Activated T-cell treated with anti-CD3 and anti-CD28 coated beads for 48 hours (primary cell): ENCODE measurements at regions not wholly inside any gene's neighbourhood (a gene's known extent, or its start where the extent isn't known, plus 50 kb on each side); places are given as distances from the start of the nearest gene placed in this dataset.
A peak's percentile ranks its signal among the peaks of the same experiment; 100 is the strongest.
"Not testable (repeated sequence)": the region's sequence is repeated elsewhere in the genome, so short reads cannot be mapped to it uniquely, and the experiment has no call there.

Source experiments
- DNase-seq: peaks from one replicate; pipeline ENCODE4 v3.0.0-alpha.2; 2020; ENCODE audit warnings: low read depth

DNA sequence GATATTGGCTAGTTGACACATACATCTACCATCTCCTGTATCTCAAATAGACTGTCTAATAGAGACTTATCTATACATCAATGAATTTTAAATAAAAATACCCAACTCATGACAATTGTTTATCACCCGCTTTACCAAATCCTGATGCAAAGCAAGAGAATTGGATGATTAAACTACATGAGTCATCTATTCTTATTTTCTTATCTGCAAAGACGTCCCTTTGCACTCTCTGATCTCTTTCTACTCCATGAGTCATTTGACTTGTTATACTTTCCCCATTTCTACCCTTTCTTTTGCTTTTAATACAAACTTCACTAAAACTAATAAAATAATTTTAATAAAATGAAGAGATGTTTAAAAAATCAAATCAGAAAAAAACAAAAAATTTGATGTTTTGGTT is 261.7 kb upstream of the MAP2 start:
- no peak for DNase-seq

DNA sequence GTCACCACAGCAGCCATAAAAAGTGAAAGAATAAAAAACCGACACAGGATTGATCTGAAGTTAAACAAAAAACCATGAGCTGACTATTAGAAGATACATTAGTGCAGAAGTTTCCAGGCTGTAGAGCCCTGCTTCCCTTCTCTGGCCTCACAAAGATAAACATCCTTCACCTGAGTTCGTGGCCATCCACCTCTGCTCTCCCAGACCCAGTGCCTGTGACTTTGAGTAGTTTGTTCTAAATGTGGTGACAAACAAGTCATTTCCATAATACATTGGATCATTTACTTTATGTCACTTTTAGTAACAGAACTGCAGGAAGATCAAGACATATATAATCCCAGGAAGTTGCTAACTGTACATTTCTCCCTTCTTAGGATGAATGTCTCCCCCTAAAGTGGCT is 241.9 kb upstream of the MAP2 start:
- no peak for DNase-seq

DNA sequence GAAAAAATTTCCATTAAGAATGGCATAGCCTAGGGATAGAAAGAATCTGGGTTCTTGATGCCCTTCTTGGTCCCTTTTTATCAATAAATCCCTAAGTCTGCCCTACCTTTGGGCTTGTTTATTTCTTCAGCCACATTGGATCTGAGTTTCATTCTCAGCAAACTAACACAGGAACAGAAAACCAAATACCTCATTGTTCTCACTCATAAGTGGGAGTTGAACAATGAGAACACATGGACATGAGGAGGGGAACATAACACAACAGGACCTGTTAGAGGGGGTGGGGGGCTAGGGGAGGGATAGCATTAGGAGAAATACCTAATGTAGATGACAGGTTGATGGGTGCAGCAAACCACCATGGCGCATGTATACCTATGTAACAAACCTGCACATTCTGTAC is 237.0 kb upstream of the MAP2 start:
- not testable (repeated sequence) for DNase-seq

DNA sequence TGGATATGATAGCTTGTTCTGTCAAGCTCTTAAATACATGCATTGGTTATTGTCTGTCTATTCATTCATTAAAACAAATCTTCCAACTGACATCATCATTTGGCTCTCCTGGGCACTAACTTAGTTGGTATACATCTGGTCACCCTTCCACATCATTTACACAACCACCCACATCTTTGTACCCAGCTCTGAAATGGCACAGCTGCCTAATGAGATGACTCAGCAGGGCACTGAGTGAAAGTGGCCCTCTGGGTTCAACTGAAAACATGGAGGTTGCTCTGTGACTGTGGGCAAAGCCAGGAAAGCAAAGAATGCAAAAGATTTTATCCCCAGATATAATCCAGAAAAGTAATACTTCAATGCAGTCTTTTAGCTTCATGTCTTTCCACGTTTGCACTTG is 234.0 kb upstream of the MAP2 start:
- DNase-seq = no peak

DNA sequence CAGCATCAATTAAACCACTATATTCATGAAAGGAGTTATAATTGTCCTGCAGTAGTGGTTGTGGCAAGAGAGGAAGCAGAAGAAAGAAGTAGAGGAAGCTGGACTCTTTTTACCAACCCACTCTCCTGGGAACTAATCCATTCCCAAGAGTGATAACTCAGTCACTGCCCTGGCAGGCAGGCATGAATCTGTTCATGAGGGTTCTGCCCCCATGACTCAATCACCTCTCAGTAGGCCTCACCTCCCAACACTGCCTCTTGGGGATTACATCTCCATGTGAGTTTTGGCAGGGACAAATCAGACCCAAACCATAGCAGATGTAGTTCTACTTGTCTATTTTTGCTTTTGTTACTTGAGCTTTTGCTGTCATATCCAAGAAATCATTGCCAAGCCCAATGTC is 232.7 kb upstream of the MAP2 start:
- DNase-seq = no peak

DNA sequence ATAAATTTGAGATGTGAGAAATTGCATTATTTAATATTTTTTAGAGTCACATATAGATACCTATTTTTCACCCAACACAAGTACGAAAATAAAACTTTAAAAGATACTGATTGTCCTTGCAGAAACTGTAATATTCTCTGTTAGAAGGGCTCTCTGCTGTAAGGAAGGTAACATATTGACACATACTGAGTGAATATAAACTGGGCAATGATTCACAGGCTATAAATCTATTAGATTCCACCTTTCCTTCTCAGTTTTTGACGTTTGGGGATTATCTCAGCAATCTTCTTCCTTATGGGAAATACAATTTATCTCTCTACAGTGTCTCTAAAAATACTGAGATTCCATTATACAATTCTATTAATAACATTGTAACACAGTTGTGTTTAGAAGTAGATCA is 229.1 kb upstream of the MAP2 start:
- no peak for DNase-seq

DNA sequence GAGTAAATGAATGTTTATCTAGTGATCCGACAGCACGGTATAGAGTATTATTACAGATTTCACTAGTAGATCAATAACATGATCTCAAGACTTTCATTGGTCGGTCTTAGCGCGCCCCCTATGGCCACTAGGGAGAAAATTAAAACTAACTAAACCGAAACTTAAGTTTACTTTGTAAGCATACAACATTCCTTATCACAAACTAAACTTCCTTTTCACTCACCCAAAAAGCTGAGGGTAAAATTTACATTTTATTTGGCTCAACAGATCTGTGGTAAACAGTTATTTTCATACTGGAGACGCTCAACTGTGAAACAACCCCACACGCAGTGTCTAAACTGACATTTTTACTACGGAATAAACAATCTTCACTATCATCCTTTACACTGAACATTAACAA is 215.6 kb upstream of the MAP2 start:
- DNase-seq = peak; percentile 4

DNA sequence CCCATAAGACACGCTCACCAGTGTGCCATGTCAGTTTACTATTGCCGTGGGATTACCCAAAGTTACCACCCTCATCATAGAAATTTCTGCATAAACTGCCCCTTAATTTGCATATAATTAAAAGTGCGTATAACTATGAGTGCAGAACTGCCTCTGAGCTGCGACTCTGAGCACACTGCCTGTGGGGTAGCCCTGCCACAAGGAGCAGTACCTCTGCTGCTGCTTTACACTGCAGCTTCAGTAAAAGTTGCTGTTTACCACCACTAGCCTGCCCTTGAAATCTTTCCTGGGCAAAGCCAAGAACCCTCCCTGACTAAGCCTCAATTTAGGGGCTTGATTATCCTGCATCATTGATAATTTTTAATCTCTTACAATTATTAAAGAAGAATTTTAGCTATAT is 213.9 kb upstream of the MAP2 start:
- DNase-seq = no peak

DNA sequence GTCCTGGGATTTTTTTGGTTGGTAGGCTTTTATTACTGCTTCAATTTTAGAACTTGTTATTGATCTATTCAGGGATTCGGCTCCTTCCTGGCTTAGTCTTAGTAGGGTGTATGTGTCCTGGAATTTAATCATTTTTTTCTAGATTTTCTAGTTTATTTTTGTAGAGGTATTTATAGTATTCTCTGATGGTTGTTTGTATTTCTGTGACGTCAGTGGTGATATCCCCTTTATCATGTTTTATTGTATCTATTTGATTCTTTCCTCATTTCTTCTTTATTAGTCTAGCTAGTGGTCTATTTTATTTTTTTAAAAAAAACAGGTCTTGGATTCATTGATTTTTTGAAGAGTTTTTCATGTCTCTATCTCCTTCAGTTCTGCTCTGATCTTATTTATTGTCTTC is 193.3 kb upstream of the MAP2 start:
- no peak for DNase-seq

DNA sequence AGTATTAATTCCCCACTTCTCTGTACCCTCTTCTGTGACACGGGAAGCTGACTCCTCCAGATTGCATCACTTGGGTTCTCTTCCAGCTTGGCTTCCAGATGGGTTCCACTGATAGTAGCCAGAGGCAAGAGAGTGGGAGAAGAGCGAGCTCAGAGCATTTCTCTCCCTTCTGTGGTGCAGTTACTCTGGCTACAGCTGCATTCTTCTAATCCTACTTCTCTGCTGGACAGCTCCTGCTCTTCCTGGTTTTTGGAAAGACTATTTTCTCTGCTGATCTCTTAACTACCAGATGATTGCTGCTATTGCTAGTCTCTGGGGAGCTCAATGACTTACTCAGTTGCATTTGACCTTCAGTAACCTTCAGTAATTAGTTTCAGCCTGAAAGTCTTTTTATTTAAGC is 187.5 kb upstream of the MAP2 start:
- no peak for DNase-seq

DNA sequence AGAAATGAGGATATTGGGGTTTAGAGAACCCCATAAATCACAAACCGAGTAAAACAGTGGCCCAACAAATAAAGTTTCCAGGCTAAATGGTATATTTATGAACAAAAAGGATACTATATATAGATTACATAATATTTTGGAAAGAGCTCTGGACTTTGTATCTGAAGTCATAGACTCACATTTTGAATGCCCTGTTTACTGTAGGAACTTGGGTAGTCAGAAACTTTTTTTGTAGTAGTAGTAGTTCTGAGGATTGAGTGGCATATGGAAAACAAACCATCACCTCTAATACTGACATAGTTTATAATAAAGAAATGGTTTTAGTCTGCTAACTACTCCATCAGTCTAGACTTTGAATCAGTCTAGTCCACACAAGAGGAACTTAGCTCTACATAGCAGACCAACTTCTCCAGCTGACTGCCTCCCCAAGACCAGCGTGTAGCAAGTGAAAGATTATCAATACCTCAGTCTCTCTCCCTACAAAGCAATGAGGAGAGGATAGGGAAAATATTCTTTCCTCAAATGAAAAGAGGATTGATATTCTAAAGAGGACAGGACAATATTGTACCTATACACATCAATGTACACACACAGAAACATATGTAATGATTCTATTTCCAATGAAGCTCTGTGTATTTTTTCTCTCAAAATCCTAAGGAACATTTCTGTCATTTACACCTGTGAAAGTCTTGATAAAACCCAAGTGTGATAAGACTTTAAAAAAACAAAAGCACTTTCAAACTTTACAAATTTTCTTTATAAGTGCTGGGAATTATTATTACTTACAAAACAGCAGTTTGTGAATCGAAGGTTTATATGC is 184.9 kb upstream of the MAP2 start:
- no peak for DNase-seq

DNA sequence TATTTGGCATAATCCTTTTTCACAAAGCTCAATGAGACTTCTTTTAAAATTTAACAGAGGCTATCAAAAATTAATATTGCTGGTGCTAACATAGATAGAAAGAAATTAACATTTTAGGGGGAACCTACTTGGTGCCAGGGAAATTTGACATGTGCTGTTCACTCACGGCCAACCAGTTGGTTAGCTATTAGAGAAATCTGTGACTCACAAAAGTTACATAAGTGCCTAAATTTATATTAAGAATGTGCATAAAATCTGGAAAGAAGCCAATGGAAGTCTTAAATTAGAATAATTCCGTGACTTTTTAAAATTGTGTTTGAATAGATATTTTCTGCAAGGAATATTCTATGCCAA is 184.3 kb upstream of the MAP2 start:
- no peak for DNase-seq

DNA sequence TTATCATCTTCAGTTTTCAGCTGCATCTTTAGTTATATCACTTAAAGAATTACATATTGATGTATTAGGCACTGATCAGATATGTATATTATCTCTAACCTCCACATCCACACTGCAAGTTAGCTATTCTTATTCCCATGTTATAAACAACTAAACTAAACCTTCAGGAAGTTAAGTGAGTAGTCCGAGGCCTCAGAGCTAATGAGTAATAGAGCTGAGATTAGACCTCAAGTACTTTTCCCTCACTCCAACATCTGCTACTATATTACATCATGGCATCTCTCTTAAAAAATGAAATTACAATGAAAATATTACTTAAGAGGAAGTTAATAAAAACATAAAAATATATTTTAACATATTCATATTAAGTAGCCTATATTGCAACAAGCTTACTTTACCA is 183.6 kb upstream of the MAP2 start:
- no peak for DNase-seq

DNA sequence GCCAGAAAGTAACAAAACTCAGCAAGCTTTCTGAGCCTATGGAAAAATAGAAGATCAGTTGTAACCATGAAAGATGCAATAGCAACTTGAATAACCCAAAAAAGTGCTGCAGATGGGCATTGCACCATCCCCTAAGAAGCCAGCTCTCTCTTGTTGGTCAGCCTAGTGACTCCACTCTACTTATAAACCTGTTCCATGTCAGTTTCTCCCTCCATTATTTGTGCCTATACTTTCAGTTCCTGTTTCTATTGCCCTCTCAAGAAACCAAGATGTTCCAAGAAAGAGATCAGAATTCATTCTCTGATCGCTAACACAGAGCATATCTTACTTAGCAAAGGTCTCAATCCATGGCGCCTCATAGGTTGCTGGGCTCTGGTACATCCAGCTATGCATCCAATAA is 170.3 kb upstream of the MAP2 start:
- no peak for DNase-seq

DNA sequence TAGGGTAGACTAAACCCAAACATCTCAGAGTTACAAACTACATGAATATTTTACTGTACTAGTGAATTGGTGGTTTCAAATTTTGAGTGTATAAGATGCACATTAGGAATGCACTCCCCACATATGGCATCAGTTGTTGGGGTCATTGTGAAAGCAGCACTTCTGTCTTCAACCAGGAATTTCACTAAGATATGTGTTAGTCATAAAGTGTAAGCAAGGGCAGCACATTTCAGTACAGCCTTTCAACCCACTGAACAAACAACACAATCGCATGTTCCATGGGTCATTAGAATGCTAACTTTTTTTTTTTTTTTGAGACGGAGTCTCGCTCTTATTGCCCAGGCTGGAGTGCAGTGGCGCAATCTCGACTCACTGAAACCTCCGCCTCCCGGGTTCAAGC is 164.1 kb upstream of the MAP2 start:
- DNase-seq = no peak

DNA sequence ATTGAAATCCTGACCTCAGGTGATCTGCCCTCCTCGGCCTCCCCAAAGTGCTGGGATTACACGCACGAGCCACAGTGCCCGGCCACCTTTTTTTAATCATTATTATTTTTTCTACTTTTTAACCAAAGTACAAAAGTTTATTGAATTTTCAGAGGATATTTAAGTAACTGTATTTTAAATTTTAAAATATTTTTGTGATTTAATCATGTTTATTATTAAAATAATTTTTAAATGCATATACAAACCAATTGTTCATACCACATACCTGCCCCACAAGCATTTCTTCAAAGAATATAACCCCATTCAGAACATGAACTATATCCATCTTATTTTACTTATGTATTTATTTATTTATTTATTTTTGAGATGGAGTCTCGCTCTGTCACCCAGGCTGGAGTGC is 163.6 kb upstream of the MAP2 start:
- no peak for DNase-seq

DNA sequence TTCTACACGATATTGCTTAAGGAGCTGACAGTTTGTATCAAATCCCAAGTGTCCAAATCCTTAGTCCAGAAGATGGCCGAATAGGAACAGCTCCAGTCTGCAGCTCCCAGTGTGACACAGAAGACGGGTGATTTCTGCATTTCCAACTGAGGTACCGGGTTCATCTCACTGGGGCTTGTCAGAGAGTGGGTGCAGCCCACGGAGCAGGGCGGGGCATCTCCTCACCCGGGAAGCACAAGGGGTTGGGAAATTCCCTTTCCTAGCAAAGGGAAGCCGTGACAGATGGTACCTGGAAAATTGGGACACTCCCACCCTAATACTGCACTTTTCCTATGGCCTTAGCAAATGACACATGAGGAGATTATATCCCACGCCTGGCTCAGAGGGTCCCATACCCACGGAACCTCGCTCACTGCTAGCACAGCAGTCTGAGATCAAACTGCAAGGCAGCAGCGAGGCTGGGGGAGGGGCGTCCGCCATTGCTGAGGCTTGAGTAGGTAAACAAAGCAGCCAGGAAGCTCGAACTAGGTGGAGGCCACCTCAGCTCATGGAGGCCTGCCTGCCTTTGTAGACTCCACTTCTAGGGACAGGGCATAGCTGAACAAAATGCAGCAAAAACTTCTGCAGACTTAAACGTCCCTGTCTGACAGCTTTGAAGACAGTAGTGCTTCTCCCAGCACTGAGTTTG is 162.3 kb upstream of the MAP2 start:
- not testable (repeated sequence) for DNase-seq

DNA sequence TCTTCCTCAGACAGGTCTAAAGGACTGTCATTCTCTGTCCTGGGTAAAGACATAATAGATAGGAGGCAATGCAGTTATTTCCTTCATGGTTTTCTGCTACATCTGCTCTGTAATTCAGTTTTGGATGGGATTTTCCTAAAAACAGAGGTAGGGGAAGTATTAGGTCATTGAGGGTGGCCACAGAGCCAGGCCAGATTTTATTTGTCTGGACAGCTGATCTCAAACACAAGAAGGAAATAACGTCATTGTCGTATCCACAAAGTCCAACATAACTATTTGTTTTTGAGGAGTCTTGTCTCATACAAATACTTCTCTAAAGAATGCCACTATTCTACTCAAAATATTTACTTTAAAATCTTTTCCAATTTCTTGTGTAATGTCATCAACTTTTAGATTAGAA is 154.8 kb upstream of the MAP2 start:
- no peak for DNase-seq

DNA sequence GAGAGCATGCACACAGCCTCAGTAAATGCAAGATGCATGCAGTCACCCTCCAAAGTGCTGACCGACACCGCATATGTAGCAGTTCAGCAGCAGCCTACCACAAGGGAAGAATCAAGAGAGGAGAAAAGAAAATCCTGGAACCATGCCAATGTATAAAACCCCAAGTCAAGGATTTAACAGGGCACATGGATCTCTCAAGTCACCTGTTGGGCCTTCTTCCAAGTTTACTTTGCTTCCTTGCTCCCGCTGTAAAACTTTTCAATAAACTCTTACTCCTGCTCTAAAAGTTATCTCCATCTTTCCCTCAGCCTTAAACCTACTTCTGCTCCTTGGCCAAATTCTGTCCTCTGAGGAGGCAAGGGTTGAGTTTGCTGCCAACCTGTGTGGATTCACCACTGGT is 147.8 kb upstream of the MAP2 start:
- no peak for DNase-seq

DNA sequence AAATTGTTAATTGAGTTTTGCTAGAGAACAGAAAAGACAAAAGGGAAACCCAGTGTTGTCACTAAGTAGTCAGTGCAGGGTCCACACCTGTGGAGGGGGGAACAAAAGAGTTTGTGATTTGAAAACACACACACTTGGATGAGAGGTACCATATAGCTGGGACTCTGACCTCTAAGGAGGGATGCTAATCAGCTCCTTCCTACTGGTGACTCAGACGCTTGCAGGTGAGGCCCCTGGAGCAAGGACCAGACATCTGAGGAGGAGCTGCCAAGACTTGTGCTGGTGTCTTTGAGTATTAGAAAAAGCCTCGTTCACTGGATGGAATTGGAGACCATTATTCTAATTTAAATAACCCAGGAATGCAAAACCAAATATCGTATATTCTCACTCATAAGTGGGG is 146.4 kb upstream of the MAP2 start:
- DNase-seq = no peak

DNA sequence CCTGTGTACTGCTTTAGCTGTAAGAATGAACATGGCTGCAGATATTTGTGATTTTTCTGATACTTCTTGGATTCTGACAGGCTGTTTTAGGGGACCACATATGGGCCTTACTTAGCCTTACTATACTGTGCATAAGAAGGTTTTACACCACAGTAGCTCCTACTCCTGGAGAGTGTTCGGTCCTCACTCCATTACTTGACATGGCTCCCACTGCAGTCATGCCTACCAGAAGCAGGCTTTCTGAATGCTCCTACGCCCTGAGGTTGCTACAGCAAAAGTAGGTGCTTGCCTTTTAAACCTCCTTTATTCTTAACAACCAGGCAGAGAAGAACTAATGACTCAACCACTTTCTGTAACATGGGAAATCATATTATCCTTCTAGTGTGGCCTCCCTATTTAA is 125.2 kb upstream of the MAP2 start:
- DNase-seq = no peak

DNA sequence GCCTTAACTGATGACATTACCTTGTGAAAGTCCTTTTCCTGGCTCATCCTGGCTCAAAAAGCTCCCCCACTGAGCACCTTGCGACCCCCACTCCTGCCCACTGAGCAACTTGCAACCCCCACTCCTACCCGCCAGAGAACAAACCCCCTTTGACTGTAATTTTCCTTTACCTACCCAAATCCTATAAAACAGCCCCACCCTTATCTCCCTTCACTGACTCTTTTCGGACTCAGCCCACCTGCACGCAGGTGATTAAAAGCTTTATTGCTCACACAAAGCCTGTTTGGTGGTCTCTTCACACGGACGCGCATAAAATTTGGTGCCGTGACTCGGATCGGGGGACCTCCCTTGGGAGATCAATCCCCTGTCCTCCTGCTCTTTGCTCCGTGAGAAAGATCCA is 124.4 kb upstream of the MAP2 start:
- not testable (repeated sequence) for DNase-seq

DNA sequence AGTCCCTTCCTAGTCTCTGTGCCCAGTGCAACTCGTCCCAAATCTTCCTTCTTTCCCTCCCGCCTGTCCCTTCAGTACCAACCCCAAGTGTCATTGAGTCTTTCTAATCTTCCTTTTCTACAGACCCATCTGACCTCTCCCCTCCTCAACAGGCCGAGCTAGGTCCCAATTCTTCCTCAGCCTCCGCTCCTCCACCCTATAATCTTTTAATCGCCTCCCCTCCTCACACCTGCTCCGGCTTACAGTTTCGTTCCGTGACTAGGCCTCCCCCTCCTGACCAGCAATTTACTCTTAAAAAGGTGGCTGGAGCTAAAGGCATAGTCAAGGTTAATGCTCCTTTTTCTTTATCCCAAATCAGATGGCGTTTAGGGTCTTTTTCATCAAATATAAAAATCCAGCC is 123.1 kb upstream of the MAP2 start:
- not testable (repeated sequence) for DNase-seq

DNA sequence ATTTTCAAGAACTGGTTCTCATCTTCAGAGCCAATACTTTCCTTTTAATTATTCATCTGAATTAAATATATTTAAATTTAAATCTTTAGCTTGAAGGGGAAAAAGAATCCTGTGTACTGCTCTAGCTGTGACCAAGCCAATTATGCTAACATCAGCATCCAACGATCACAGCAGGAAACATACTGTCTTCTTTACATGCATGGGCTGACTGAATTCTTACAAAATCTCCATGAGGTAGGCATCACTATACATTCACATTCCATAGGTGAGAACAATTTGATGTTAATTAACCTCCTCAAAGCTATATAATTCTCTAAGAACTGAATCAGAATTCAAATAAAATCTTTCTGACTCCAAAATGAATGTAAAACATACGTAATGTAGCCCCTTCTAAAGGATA is 118.8 kb upstream of the MAP2 start:
- DNase-seq = no peak
